Prostate gland (tissue), 2 donors: ENCODE measurements at regions not wholly inside any gene's neighbourhood (a gene's known extent, or its start where the extent isn't known, plus 50 kb on each side); places are given as distances from the start of the nearest gene placed in this dataset.

Source experiments
- CTCF ChIP-seq, 4 experiments: fragments of 200-600 bp in 2 of 4; fragments of 450-650 bp in 2 of 4; sonication (generic) in 2 of 4; IDR thresholded peaks; 1 replicate in 3 of 4; 2 replicates in 1 of 4; pipeline ENCODE4 v1.5.1; 2016 to 2019; ENCODE audit warnings: antibody characterized with exemption in 4 of 4, mild to moderate bottlenecking in 2 of 4, moderate library complexity in 2 of 4
- POLR2A ChIP-seq: fragments of 450-650 bp; IDR thresholded peaks from one replicate; pipeline ENCODE4 v1.6.1; 2016; ENCODE audit warnings: antibody characterized with exemption, mild to moderate bottlenecking
- POLR2AphosphoS5 ChIP-seq: sonication (generic); formaldehyde crosslinking; IDR thresholded peaks from one replicate; pipeline ENCODE4 v1.6.1; 2017; ENCODE audit warnings: antibody characterized with exemption

GRCh38 chr13:43959291-43959690, 79.6 kb downstream of the LACC1 start:
- TF ChIP-seq CTCF (IDR thresholded peaks at IDR 0.05) (no peak), POLR2A (no peak), POLR2AphosphoS5 (no peak)
